ENCODE measurements at regions not wholly inside any gene's neighbourhood (a gene's known extent, or its start where the extent isn't known, plus 50 kb on each side); places are given as distances from the start of the nearest gene placed in this dataset.
"Not testable (repeated sequence)": the region's sequence is repeated elsewhere in the genome, so short reads cannot be mapped to it uniquely, and the experiment has no call there.

DNA sequence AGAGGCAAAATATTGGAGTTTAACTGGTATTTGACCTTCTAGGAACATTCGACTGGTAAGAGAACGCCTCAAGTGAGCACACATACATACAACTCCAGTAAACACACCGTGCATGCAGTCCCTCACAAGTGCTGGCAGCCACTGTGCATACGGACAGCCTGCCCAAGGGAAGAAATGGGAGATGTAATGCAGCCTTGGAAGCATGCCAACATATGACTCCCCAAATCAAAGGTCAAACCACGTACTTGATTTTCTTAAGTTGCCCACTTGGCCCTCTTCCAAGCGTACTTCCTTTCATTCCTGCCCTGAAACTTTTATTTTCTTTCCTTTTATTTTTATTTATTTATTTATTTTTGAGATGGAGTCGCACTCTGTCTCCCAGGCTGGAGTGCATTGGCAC, 206.6 kb downstream of the SPRY1 start:
- Histone ChIP-seq H3K27me3 (ENCODE audit: insufficient read depth, low read depth, severe bottlenecking) (no peaks in the 10 kb centered on the region), H3K9me3 (ENCODE audit: severe bottlenecking) (no peaks in the 10 kb centered on the region), H3K36me3 (no peaks in the 10 kb centered on the region), H3K4me3 (ENCODE audit: low read depth, low read length) (no peak overlapping the region), H3K27ac (no peak overlapping the region)
- DNase-seq: no peak
- TF ChIP-seq CTCF (IDR thresholded peaks at IDR 0.05; ENCODE audit: low read depth, low read length): no peak

- H3K27me3 ChIP-seq (ENCODE audit: insufficient read depth, low read depth, severe bottlenecking); H3K36me3 ChIP-seq; H3K27ac ChIP-seq; H3K4me3 ChIP-seq (ENCODE audit: low read depth, low read length); DNase-seq; H3K9me3 ChIP-seq (ENCODE audit: severe bottlenecking): not testable (repeated sequence)
These were observed 209.2 kb downstream of the SPRY1 start for GRCh38 chr4:123605797-123606196.

DNA sequence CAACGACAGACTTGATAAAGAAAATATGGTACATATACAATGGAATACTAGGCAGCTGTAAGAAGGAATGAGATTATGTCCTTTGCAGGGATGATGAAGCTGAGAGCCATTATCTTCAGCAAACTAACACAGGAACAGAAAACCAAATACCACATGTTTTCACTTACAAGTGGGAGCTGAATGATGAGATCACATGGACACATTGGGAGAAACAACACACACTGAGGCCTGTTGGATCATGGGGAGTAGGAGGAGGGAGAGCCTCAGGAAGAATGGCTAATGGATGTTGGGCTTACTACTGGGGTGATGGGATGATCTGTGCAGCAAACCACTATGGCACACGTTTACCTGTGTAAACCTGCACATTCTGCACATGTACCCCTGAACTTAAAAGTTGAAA, 209.7 kb downstream of the SPRY1 start:
- Histone ChIP-seq H3K27ac (no peak overlapping the region), H3K36me3 (no peaks in the 10 kb centered on the region)
- DNase-seq: no peak

GRCh38 chr4:123606946-123607542, 210.4 kb downstream of the SPRY1 start:
- TF ChIP-seq CTCF (IDR thresholded peaks at IDR 0.05; ENCODE audit: low read depth, low read length): no peak
- Histone ChIP-seq H3K9me3 (ENCODE audit: severe bottlenecking) (no peaks in the 10 kb centered on the region), H3K36me3 (no peaks in the 10 kb centered on the region), H3K27ac (no peak overlapping the region), H3K4me3 (ENCODE audit: low read depth, low read length) (no peak overlapping the region), H3K27me3 (ENCODE audit: insufficient read depth, low read depth, severe bottlenecking) (no peaks in the 10 kb centered on the region)
- DNase-seq: no peak

More for the DNA sequence above, 209.7 kb downstream of the SPRY1 start:
- Histone ChIP-seq H3K9me3 (ENCODE audit: severe bottlenecking) (no peaks in the 10 kb centered on the region), H3K27me3 (ENCODE audit: insufficient read depth, low read depth, severe bottlenecking) (no peaks in the 10 kb centered on the region), H3K4me3 (ENCODE audit: low read depth, low read length) (no peak overlapping the region)
- TF ChIP-seq CTCF (IDR thresholded peaks at IDR 0.05; ENCODE audit: low read depth, low read length): no peak

- Histone ChIP-seq H3K36me3 (no peaks in the 10 kb centered on the region), H3K27ac (no peak overlapping the region), H3K4me3 (ENCODE audit: low read depth, low read length) (no peak overlapping the region), H3K27me3 (ENCODE audit: insufficient read depth, low read depth, severe bottlenecking) (no peaks in the 10 kb centered on the region), H3K9me3 (ENCODE audit: severe bottlenecking) (no peaks in the 10 kb centered on the region)
- TF ChIP-seq CTCF (IDR thresholded peaks at IDR 0.05; ENCODE audit: low read depth, low read length): no peak
- no peak for DNase-seq
These were observed 213.2 kb downstream of the SPRY1 start for GRCh38 chr4:123609829-123610228.

GRCh38 chr4:123613586-123614344, 217.2 kb downstream of the SPRY1 start:
- DNase-seq: no peak
- Histone ChIP-seq H3K27me3 (ENCODE audit: insufficient read depth, low read depth, severe bottlenecking) (no peaks in the 10 kb centered on the region), H3K27ac (no peak overlapping the region), H3K9me3 (ENCODE audit: severe bottlenecking) (no peaks in the 10 kb centered on the region), H3K4me3 (ENCODE audit: low read depth, low read length) (no peak overlapping the region), H3K36me3 (no peaks in the 10 kb centered on the region)
- no peak for TF ChIP-seq CTCF (IDR thresholded peaks at IDR 0.05; ENCODE audit: low read depth, low read length)
